Skin of body (tissue), 1 donor: ENCODE measurements at regions not wholly inside any gene's neighbourhood (a gene's known extent, or its start where the extent isn't known, plus 50 kb on each side); places are given as distances from the start of the nearest gene placed in this dataset.

Source experiments
- DNase-seq: peaks from one replicate; lab custom pipeline; 2025; lab: John Stamatoyannopoulos, UW

DNA sequence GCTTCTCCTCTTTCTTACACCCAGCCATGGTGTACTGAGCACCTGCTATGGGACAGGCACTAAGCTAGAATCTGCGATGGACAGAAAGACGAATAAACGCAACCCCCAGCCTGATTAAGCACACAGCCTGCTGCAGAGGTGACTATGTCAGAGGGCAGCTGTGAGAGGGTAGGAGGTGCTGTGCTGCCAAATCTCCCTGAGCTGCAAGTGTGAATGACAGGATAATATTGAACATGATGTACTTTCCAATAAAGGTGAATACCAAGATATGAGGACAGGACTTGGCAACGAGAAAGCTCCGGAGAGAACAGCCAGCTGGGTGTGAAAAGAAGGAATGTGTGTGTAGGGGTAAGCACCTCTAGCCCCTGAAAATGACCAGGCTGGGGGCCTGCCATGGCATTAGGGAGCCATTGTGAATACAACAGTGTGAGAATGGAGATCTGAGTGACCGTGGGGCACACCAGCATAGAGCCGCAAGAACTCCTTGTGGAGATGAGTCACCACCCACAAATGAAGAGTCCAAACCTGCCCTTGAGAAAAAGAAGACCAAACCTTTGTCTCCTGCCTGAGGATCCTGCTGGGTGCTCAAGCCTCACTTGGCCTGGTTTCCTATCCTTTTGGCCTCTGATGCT lies 83.0 kb upstream of the ATF3 start:
- DNase-seq = no peak

DNA sequence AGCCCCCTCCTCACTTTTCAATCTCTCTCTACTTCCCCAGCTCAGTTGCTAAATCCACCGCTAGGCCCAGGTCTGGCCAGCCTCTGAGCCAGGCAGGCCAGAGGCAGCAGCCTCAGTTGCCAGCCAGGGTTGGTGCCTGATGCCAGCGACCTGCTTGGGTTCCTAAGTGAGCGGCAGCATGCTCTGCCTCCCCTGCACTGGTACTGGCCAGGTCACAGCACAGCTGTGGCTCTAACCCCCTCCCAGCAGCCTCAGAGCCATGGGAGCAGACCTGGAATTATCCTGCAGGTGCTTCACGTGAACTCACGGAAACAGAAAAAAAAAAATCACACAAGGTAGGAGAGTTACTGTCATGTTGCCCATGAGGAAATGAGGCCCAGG lies 82.5 kb upstream of the ATF3 start:
- DNase-seq = no peak

DNA sequence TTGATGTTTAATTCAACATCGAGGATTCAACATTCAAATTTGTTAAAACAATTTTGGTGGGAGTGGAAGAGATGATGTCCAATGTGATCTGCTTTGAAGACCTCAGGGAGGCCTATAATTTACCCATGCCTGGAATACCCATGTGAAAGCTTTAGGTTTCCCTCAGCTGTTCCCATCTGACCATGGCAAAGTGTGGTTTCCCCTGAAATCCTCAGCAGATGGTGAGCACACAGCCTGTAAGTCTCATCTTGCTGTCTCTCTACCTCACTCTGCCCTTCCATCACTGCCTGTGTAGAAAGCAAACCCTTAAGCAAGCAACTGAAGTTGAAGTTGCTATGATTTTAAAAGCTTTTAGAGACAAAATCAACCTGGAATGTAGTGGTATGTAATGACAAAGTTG lies 80.1 kb upstream of the ATF3 start:
- DNase-seq = no peak

- no peak for DNase-seq
Measured at GRCh38 chr1:212529211-212529741, 79.3 kb upstream of the ATF3 start.

GRCh38 chr1:212531267-212531666 lies 77.3 kb upstream of the ATF3 start:
- no peak for DNase-seq

GRCh38 chr1:212531796-212532195 lies 76.8 kb upstream of the ATF3 start:
- DNase-seq = peak; percentile 28

- no peak for DNase-seq
Measured at GRCh38 chr1:212532469-212533147, 76.0 kb upstream of the ATF3 start.

DNA sequence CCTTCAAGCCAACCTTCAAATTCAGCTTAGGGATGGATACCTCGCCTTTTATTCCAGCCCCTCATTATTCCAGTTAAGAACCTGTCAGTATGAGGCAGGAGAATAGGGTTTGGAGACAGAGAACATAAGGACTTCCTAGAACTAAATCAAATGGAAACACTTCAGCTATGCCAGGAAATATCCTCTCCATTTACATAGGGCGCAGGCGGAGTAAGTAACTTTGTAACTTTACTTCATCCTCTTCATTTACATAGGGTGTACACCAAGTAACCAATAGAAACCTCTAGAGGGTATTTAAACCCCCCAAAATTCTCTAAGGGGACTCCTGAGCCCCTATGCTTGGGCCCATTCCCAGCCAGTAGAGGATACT lies 75.4 kb upstream of the ATF3 start:
- no peak for DNase-seq

- no peak for DNase-seq
Measured at GRCh38 chr1:212536586-212536985, 72.0 kb upstream of the ATF3 start.

GRCh38 chr1:212537610-212538009 lies 71.0 kb upstream of the ATF3 start:
- no peak for DNase-seq

- DNase-seq = no peak
Measured at GRCh38 chr1:212539737-212540430, 68.7 kb upstream of the ATF3 start.

DNA sequence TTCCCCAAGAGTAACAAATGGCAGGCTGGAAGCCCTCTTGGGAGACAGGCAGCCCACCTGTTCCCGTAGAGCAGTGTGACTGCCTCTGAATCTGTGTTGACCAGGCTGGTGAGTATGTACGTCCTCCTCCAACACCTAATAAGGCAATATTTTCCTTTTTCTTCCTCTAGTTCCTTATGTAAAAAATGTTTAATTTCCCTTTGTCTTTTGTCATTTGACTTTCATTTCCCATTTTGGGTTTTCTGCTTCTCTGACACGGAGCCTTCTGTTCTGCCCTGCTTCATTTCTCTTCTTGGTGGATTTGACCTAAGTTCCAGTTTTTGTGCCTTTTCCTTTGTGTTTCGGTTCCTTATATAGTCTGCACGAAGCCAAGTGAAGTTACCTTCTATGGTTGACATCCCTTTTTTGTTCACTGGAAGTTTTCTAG lies 65.8 kb upstream of the ATF3 start:
- DNase-seq = peak; percentile 3

GRCh38 chr1:212544110-212544509 lies 64.5 kb upstream of the ATF3 start:
- no peak for DNase-seq

DNA sequence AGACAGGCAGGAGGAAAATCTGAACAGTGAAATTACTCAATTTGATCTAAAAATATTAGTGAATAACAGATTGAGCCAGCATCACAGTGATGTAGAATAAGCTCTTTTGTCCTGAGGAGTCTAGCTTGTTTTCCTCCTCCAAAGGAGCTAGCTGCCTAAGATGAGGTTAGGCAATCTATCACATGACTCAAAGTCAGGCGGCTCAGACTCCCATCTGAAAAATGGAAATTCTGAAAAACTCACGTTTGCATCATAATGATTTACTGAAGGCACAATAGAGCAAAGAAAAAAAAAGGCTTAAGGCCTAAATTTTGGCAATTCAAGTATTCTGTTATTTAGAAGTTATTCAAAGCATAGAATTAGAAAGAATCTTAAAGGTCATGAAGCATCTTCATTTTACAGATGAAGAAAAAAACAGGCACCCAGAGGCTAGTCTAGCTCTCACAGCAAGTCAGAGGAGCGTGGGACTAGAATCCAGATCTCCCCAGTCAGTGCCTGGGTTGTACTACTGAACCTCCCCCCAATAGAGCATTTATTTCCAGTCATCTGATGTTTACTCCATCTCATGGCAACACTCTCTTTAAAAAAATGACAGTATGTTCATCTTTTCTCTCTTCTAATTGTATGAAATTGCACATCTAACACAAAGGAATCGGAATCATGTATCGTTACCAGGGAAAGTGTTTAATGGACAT lies 62.5 kb upstream of the ATF3 start:
- DNase-seq = peak; percentile 10

DNA sequence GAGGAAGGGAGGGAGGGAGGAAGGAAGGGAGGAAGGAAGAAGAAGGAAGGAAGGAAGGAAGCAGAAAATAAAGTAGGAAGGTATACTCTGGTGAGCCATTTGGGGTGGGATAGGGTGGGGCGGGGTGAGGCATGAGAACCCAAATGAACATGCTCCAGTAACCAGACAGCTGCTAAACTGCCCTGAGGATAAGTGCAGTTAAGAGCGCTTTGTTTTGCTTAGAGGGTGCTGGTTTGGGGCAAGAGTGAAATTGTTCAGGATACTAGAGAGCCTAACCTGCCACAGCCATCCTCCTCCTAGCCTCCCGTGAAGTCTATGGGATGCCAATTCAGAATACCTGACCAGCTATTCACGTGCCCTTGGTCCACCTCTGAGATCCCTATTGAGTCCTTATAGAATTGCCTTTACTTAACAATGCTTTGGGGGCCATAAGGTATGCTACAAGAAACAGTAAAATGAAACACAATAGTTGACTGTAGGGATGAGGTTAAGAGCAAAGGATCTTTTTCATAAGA lies 59.0 kb upstream of the ATF3 start:
- no peak for DNase-seq

DNA sequence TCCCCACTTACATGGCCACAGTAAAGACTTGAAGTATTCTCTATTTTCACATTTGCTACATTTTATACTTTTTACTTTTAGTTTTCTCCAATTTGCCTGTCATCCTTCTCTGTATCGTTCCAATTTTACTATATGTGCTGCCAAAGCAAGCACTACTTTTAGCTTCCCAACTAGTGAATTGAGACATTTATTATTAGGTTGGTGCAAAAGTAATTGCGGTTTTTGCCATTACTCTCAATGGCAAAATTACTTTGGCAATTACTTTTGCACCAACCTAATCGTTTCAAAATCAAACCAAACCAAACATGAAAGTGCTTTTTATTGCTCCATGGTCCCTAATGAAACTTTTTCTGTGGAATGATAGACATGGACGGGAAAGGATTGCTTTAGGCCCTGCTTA lies 56.6 kb upstream of the ATF3 start:
- no peak for DNase-seq

DNA sequence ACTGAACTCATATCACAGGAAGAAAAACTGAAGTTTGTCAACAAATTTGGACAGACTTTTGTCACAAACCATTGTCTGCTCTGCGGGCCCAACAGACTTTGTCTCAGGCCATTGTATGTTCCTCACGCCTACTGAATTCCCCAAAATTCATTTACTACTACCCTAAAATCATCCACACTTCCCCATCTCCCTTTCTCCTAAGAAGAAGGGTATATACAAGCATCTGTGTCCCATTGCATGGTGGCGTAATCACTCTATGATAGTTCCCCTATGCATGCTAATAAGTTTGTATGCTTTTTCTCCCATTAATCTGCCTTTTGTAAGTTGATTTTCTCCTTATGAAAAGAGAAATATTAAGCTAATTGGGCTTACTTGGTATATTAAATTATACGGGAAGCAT lies 54.9 kb upstream of the ATF3 start:
- DNase-seq = no peak

GRCh38 chr1:212554401-212554800 lies 54.2 kb upstream of the ATF3 start:
- DNase-seq = no peak

DNA sequence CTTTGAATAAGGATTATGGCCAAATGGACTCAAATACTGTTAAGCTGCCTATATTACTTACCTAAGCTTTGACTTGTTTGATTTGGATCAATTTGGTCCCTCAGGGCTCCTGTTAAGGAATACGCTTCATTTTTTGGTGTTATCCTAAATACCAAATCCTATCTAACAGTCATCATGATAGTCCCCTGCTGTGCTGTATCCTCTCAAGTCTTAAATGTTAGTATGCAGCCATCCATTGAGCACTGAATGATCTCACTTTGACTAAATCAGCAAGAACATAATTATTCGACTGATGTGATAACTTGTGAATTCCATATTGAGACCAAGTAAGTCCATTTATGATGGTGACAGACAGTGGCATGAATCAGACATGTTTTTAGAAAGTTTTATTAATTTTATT lies 53.1 kb upstream of the ATF3 start:
- no peak for DNase-seq

DNA sequence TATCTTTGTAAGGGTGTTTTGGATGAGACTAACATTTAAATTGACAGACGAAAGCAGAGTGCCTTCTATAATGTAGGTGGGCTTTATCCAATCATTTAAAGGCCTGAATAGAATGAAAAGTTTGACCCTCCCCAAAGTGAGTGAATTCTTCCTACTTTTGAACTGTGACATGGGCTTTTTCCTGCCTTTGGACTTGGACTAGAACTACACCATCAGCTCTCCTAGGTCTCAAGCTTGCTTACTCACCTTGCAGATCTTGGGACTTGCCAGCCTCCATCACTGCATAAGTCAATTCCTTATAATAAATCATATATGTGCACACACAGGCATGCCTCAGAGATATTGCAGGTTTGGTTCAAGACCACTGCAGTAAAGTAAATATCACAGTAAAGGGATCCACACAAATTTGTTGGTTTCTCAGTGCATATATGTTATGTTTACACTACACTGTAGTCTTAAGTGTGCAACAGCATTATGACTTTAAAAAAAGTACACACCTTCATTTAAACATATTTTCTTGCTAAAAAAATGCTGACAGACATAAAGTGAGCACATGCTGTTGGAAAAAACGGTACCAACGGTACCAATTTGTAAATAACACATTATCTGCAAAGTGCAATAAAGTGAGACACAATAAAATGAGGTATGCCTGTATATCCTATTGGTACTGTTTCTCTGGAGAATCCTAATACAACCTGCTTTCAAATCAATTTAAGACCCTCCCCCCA lies 51.6 kb upstream of the ATF3 start:
- DNase-seq = peak; percentile 9
